ENCODE measurements at regions not wholly inside any gene's neighbourhood (a gene's known extent, or its start where the extent isn't known, plus 50 kb on each side); places are given as distances from the start of the nearest gene placed in this dataset.
"Not testable (repeated sequence)": the region's sequence is repeated elsewhere in the genome, so short reads cannot be mapped to it uniquely, and the experiment has no call there.

DNA sequence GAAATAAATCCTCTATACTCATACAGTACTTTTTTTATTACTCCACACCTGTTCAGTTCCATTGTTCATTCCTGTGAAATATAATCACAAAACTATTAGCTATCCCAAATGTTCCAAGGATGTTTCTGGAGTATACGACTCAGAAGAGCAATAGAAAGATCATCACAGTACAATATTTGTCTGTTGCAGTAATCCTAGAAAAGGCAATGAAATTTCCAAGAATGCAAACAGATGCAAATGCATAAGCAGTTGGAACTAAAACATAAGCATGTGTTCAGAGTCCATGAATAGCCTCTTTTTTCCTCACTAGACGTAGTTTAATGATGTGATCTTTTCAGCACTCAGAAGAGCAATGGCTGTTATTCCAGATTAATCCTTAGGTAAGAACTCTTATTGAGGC, 55.2 kb downstream of the RTL3 start:
- DNase-seq: no peak

DNA sequence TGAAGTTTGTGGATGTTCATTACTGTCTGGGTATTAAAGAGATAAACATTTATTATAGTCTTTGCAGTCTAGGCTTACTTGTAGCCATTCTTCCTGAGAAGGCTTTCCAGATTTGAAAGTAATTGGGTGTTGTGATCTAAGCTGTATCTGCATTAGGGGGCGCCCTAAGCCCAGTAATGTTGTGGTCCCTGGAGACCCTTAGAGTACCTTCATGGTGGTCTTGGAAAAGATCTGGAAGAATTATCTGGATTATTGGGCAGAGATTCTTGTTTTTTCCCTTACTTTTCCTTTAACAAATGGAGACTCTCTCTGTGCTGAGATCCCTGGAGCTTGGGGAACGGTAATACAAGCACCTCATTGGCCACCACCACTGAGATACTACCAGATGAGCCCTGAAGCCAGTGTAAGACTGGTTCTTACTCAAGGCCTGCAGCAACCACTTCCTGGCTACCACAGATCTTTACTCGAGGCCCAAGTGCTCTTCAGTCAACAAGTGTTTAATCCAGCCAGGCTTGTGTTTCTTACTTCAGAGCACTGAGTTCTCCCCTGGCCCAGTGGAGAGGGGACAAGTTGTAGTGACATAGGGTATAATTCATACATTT, 63.1 kb downstream of the RTL3 start:
- no peak for DNase-seq

DNA sequence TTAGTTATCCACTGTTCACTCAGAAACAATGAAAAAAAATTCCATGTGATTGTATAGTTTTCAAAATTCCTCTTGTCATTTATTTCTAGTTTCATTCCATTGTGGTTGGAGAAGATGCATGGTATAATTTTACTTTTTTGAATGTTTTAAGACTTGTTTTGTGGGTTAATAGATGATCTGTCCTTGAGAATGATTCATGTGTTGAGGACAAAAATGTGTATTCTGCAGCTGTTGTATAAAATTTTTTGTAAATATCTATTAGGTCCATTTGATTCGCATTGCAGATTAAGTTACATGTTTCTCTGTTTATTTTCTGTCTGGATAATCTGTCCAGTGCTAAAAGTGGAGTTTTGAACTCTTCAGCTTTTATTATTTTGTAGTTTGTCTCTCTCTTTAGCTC, 65.4 kb downstream of the RTL3 start:
- DNase-seq: no peak

GRCh38 chrX:78592030-78592429, 67.1 kb downstream of the RTL3 start:
- DNase-seq: no peak

DNA sequence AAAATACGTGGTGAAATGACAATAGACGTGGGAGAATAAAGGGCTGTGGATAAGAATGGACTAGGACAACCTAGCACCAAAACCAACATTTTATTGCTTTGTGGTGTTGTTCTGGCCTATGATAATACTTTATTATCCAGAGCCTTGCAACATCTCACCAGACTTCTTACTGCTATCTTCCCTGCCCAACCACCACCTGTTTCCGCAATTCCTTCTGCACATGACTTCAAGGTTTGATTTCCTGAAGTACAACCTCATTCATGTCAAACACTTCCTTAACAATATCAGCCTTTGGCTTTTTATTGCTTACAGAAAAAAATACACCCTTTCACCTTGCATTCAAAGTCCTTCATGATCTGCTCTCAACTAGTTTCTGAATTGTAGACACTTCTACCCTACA, 84.8 kb downstream of the RTL3 start:
- DNase-seq: no peak

- no peak for DNase-seq
These were observed 85.5 kb downstream of the RTL3 start for GRCh38 chrX:78573630-78574029.

GRCh38 chrX:78571849-78572248, 87.3 kb downstream of the RTL3 start:
- no peak for DNase-seq

DNA sequence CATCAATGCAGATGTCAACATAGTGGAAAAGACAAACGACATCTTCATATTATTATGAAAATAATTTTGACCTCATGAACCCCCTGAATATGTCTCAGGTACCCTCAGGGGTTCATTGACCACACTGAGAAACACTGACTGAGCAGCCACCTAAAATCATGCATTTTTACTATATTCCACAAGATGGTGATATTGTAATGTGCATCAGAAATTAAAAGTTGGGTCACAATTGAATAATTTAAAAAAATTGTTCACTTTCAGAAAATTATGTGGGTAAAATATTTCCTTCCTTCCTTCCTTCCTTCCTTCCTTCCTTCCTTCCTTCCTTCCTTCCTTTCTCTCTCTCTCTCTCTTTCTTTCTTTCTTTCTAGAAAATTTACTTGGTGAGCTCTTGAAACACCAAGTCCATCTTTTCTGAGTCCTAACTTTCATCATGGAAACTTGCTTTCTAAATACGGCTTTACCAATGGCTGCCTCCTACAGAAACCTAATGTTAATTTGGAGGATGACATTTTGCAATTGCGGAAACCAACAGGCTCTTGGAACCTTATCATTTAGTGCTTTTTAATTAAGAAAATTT, 103.6 kb downstream of the RTL3 start:
- DNase-seq: peak in 2 of 3 donors; percentile 3 to 38

DNA sequence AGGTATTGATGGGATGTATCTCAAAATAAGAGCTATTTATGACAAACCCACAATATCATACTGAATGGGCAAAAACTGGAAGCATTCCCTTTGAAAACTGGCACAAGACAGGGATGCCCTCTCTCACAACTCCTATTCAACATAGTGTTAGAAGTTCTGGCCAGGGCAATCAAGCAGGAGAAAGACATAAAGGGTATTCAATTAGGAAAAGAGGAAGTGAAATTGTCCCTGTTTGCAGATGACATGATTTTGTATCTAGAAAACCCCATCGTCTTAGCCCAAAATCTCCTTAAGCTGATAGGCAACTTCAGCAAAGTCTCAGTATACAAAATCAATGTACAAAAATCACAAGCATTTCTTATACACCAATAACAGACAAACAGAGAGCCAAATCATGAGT, 106.5 kb downstream of the RTL3 start:
- DNase-seq: not testable (repeated sequence)

DNA sequence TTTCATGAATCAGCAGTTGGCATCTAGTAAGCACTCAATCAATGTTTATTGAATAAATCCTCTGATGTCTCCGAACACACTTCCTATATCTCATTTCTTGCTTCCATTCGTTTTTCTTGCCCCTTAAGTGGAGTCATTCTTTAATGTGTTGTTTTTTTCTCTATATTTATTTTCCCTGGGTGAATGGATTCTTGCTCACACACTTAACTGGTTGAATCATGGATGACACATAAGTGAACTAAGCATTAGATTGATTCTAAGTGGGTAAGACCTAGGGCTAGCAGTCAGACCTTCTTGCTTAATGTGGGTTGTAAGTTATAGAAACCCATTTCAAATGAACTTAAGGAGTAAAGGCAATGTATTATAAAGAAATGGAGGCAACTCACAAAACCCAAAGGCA, 111.1 kb downstream of the RTL3 start:
- DNase-seq: no peak

DNA sequence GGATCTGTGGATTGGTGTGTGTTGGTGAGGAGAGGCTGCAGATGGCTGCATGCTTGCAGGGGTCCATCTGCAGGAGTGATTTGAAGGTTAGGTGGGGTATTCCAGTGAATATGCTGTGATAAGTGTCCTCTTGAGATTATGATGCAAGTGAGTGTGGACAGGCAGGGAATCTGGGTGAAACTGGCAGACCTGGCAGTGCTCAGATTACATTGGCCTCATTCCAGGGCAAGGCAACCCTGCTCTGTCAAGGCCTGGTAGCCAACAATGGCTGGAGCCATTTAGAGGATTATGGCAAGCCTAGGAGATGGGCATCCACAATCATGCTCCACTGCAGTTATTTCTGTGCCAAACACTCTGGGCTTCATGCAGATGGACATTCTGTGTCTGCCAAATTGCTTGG, 113.9 kb downstream of the RTL3 start:
- no peak for DNase-seq

GRCh38 chrX:78543281-78543680, 115.8 kb downstream of the RTL3 start:
- no peak for DNase-seq

DNA sequence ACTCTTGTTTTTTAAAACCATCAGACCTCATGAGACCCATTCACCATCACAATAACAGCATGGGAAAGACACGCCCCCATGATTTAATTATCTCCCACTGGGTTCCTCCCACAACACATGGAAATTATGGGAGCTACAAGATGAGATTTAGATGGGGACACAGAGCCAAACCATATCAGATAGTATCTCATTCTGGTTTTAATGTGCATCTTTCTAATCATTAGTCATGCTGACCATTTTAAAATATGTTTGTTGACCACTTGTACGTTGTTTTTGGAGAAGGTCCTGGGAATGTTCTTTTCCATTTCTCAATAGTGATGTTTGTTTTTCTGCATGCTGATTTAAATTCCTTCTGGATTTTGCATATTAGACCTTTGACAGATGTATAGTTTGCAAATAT, 119.0 kb downstream of the RTL3 start:
- no peak for DNase-seq

GRCh38 chrX:78534221-78534620, 124.9 kb downstream of the RTL3 start:
- DNase-seq: no peak

DNA sequence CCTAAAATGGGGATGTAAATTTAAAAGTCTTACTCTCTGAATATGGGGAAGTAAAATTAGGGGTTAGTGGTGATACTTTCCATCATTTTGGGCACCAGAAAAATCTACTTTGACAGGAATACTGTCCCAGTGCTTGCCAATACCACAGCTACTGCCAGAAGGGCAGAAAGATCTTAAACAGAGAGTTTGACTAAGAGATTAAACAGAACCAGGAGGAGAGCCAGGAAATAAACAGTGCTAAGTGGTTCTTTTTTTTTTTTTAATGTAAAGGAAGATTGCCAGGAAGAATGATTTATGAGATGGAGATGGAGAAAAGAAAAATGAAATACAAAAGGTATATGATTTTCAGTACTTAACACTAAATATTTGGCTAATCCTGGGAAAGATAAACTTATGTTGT, 126.8 kb downstream of the RTL3 start:
- DNase-seq: no peak

GRCh38 chrX:78527818-78528217, 131.3 kb downstream of the RTL3 start:
- no peak for DNase-seq

GRCh38 chrX:78527263-78527662, 131.9 kb downstream of the RTL3 start:
- no peak for DNase-seq

DNA sequence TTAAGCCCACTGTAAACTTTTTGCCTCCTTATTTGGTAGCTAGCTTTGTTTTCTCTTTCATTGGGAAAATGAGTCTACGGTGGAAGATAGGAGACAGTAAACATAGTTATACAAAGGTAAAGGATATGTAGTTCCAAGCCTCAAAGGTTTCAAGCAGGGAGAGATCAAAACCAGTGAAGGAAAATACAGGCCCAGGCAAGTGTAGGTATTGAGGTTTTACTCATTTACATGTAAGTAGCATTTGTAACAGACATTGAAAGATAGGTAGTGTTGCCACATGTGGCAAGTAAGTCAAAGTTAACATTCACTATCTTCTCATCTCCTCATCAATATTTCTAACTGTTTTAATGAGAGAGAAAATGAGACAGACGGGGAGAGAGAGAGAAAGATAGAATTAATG, 136.5 kb downstream of the RTL3 start:
- no peak for DNase-seq

GRCh38 chrX:78517124-78517523, 142.0 kb downstream of the RTL3 start:
- peak in 1 of 3 donors; percentile 7 for DNase-seq

- DNase-seq: peak in 1 of 3 donors; percentile 1
These were observed 144.3 kb downstream of the RTL3 start for GRCh38 chrX:78514852-78515251.

- no peak for DNase-seq
These were observed 145.0 kb downstream of the RTL3 start for GRCh38 chrX:78513971-78514738.

DNA sequence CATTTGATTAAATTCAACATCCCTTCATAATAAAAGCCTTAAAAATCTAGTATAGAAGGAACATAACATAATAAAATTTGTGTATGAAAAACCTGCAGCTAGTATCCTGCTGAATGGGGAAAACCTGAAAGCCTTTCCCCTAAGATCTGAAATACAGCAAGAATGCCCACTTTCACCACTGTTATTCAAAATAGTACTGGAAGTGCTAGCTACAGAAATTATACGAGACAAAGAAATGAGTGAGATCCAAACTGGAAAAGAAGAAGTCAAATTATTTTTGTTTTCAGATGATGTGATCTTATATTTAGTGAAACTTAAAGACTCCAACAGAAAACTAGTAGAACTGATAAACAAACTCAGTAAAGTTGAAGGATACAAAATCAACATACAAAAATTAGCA, 152.9 kb downstream of the RTL3 start:
- no peak for DNase-seq

DNA sequence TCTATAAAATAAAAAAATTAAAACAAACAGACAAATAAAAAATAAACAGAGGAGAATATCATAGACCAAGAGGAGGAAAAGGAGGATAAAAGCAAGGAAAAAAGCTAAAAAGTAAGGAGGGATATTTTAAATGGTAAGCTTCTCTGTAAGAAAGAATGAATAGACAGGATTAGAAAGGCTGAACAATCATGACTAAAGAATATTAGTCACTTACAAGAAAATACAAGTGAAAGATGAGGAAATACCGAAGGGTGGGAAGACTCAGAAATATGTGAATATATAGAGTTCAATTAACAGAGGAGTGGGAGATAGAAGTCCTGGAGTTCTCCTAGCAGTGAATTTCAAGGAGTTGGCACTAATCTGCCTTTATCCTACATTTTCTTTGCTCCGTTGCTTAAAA, 162.6 kb downstream of the RTL3 start:
- no peak for DNase-seq

- DNase-seq: no peak
These were observed 165.8 kb upstream of the CYSLTR1 start for GRCh38 chrX:78493180-78493579.

DNA sequence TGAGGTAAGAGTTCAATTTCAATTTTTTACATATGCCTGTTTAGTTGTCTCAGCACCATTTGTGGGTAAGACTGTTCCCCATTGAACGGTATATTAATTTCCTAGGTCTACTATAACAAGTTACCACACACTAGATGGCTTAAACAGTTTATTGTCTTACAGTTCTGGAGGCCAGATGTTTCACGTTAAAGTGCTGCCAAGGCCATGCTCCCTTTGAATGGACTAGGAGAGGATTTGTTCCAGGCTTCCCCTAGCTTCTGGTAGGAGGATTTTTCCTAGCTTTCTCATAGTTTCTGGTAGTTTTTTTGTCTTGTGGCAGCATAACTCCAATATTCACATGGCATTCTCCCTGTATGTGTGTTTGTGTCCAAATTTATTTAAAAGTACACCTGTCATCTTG, 149.3 kb upstream of the CYSLTR1 start:
- no peak for DNase-seq

All from suppressor macrophage treated with lipopolysaccharide for 1 hour (primary cell).